ENCODE measurements at regions not wholly inside any gene's neighbourhood (a gene's known extent, or its start where the extent isn't known, plus 50 kb on each side); places are given as distances from the start of the nearest gene placed in this dataset.

DNA sequence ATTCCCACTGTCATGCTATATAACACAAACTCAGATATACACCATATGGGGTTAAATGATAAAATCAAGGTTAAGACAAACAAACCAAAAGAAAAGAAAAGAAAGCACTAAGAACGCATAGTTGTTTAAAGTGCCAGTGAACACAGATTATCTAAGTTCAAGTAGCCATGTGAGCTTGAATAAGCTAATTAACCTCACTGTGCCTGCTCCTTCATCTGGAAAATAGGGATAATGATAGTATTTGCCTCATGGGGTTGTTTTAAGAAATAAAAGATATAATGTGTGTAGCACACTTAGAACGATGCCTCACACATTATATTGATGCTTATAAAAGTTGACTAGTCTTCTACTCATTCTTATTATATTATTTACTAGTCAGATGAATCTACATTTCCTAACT is 72.6 kb upstream of the IL12A start:
- intact Hi-C loops (cut with micrococcal nuclease) = no loop called here
- no peaks in the 10 kb centered on the region for H3K9me3 Mint-ChIP-seq
- no peak overlapping the region for H3K4me3 Mint-ChIP-seq
- POLR2A ChIA-PET = no interaction called here
- peaks cover 7% of the 10 kb centered on the region for H3K4me1 Mint-ChIP-seq (ENCODE audit: low read depth)
- peaks cover 1% of the 10 kb centered on the region for H3K27me3 Mint-ChIP-seq
- no peak for DNase-seq
- TF ChIP-seq, protein P1, sequence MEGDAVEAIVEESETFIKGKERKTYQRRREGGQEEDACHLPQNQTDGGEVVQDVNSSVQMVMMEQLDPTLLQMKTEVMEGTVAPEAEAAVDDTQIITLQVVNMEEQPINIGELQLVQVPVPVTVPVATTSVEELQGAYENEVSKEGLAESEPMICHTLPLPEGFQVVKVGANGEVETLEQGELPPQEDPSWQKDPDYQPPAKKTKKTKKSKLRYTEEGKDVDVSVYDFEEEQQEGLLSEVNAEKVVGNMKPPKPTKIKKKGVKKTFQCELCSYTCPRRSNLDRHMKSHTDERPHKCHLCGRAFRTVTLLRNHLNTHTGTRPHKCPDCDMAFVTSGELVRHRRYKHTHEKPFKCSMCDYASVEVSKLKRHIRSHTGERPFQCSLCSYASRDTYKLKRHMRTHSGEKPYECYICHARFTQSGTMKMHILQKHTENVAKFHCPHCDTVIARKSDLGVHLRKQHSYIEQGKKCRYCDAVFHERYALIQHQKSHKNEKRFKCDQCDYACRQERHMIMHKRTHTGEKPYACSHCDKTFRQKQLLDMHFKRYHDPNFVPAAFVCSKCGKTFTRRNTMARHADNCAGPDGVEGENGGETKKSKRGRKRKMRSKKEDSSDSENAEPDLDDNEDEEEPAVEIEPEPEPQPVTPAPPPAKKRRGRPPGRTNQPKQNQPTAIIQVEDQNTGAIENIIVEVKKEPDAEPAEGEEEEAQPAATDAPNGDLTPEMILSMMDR (IDR thresholded peaks at IDR 0.05) = no peak
- no peak for ATAC-seq
- CTCF ChIA-PET = no interaction called here
- H3K27ac Mint-ChIP-seq = no peak overlapping the region
- no peaks in the 10 kb centered on the region for H3K36me3 Mint-ChIP-seq (ENCODE audit: low read depth)

- H3K27me3 Mint-ChIP-seq = peaks cover 3% of the 10 kb centered on the region
- TF ChIP-seq, protein P1 (IDR thresholded peaks at IDR 0.05) = no peak
- no peaks in the 10 kb centered on the region for H3K4me1 Mint-ChIP-seq (ENCODE audit: low read depth)
- intact Hi-C loops (cut with micrococcal nuclease) = no loop called here
- DNase-seq (no peak), ATAC-seq (no peak)
- no peak overlapping the region for H3K27ac Mint-ChIP-seq
- no peaks in the 10 kb centered on the region for H3K9me3 Mint-ChIP-seq
- no peak overlapping the region for H3K4me3 Mint-ChIP-seq
- H3K36me3 Mint-ChIP-seq (ENCODE audit: low read depth) = no peaks in the 10 kb centered on the region
- ChIA-PET POLR2A (no interaction called here), CTCF (no interaction called here)
These were observed 71.5 kb upstream of the IL12A start for GRCh38 chr3:159917141-159917540.

- H3K4me3 Mint-ChIP-seq = no peak overlapping the region
- H3K4me1 Mint-ChIP-seq (ENCODE audit: low read depth) = no peaks in the 10 kb centered on the region
- CTCF ChIA-PET = interaction anchor here (0.8 kb wide), 1 partner anchor 68 kb away, joined by 3 read pairs; the partner anchor contains the start of gene IL12A
- peaks cover 3% of the 10 kb centered on the region for H3K27me3 Mint-ChIP-seq
- POLR2A ChIA-PET = no interaction called here
- H3K36me3 Mint-ChIP-seq (ENCODE audit: low read depth) = no peaks in the 10 kb centered on the region
- DNase-seq (no peak), ATAC-seq (no peak)
- TF ChIP-seq, protein P1 (IDR thresholded peaks at IDR 0.05) = no peak
- intact Hi-C loops (cut with micrococcal nuclease) = no loop called here
- H3K9me3 Mint-ChIP-seq = no peaks in the 10 kb centered on the region
- H3K27ac Mint-ChIP-seq = no peak overlapping the region
These were observed 68.8 kb upstream of the IL12A start for GRCh38 chr3:159919873-159920272.

GRCh38 chr3:159922193-159922840 is 66.3 kb upstream of the IL12A start:
- ATAC-seq (no peak), DNase-seq (no peak)
- POLR2A ChIA-PET = interaction anchor here (1.0 kb wide), 1 partner anchor 66 kb away, joined by 3 read pairs; no protein-coding TSS in a partner anchor
- Mint-ChIP-seq H3K4me3 (no peak overlapping the region), H3K27ac (no peak overlapping the region), H3K4me1 (ENCODE audit: low read depth) (no peaks in the 10 kb centered on the region), H3K9me3 (no peaks in the 10 kb centered on the region), H3K36me3 (ENCODE audit: low read depth) (no peaks in the 10 kb centered on the region), H3K27me3 (peaks cover 1% of the 10 kb centered on the region)
- intact Hi-C loops (cut with micrococcal nuclease) = no loop called here
- CTCF ChIA-PET = no interaction called here
- TF ChIP-seq, protein P1 (IDR thresholded peaks at IDR 0.05) = no peak

- no peak for ATAC-seq
- Mint-ChIP-seq H3K4me3 (no peak overlapping the region), H3K4me1 (ENCODE audit: low read depth) (no peaks in the 10 kb centered on the region), H3K36me3 (ENCODE audit: low read depth) (no peaks in the 10 kb centered on the region), H3K27ac (no peak overlapping the region), H3K9me3 (no peaks in the 10 kb centered on the region), H3K27me3 (peaks cover 1% of the 10 kb centered on the region)
- no peak for DNase-seq
- TF ChIP-seq, protein P1 (IDR thresholded peaks at IDR 0.05) = no peak
- POLR2A ChIA-PET = no interaction called here
- CTCF ChIA-PET = no interaction called here
- intact Hi-C loops (cut with micrococcal nuclease) = no loop called here
These were observed 65.7 kb upstream of the IL12A start for GRCh38 chr3:159922861-159923312.
